CD4-positive, alpha-beta T cell treated with Interleukin-15 for 1 hour (primary cell): ENCODE measurements at regions not wholly inside any gene's neighbourhood (a gene's known extent, or its start where the extent isn't known, plus 50 kb on each side); places are given as distances from the start of the nearest gene placed in this dataset.

Source experiments
- DNase-seq: peaks from one replicate; pipeline ENCODE4 v3.0.0-alpha.2; 2020

- DNase-seq, result no peak
These were observed 1039.9 kb upstream of the POU3F3 start for GRCh38 chr2:103814016-103814415.

GRCh38 chr2:103815731-103816130 is 1038.2 kb upstream of the POU3F3 start:
- DNase-seq, result no peak

- DNase-seq, result no peak
These were observed 1036.2 kb upstream of the POU3F3 start for GRCh38 chr2:103817746-103818145.

DNA sequence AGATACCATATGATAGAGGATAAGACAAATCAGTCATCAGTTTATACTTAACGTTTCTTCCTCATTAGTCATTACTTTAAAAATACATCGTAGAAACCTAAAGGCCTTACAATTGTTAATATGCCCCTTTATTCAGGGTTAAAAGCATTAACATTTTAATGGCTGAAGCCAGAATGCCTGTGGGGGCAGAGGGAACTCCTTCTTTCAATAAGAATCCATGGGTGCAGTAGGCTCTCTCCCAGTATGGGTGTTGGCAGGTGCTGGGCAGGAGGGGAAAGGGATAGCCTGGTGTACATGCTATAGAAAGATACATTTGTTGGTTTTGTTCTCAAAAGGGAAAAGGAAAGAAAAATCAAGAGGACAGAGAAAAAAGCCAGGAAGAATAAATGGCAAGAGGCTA is 1035.7 kb upstream of the POU3F3 start:
- no peak for DNase-seq

DNA sequence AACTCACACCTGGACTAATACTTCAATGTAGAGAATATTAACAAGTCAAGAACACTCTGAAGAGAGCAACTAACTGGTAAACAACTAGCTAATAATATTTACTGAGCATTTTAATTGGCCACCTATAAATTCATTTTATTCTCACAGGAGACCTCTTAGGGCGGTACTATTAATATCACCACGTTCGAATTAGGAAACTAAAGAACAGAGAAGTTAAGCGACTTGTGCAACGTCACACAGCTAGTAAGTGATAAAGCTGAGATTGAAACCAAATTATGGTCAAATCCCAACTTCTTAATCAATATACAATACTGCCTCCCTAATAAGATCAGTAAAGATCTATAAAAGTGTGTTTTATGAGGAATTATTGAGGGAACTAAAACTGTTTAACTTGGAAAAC is 1034.3 kb upstream of the POU3F3 start:
- no peak for DNase-seq

DNA sequence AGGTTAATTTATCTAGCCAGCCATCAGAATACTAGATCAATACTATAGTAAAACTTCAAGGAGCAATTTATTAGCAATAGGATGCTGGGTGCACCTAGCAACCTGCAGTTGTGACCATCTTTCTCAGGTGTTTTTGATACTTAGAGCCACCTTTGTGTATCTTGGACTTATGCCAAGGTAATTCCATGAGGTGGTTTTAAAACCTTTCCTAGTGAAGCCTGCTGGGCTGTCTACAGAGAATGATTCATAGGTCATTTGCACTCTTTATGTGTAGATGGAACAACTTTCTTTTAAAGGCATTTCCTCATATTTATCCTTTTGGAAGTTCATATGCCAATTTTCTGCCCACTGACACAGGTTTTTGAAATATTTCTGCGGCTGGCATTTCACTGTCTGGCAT is 1030.1 kb upstream of the POU3F3 start:
- no peak for DNase-seq

DNA sequence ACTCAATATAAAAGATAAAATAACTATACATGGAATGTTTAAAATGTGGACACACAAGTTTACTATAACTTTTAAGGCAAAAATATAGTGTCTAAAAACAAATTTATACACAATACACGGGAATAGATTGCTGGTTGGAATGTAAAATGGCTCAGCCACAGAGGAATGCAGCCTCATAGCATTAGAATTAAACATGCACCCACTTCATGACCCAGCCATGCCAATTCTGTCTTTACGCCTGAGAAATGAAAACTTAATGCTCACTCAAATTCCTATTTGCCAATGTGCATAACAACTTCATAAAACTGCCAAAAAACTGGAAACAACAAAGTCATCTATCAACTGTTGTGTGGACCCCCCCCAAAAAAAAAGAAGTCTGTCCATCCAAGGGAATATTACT is 1006.6 kb upstream of the POU3F3 start:
- DNase-seq, result no peak

- no peak for DNase-seq
These were observed 994.7 kb upstream of the POU3F3 start for GRCh38 chr2:103859238-103859637.

DNA sequence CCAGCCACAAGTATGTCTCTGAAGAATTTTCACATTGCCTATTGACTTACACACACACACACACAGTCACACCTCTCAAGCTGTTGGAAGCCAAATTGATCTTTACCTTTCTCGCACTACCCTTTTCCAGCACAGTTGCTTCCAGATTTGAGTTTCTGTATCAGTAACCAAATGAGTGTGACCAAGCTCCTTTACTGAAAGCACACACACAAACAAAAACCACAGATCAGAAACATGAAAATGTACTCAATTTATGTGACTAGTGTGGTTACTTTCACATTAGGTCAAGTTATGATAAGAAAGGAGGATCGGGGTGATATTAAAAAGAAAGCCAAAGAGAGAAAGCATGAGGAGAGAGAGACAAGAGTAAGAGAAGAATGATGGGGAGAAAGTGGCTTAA is 993.9 kb upstream of the POU3F3 start:
- DNase-seq, result no peak

GRCh38 chr2:103868396-103868795 is 985.5 kb upstream of the POU3F3 start:
- no peak for DNase-seq

DNA sequence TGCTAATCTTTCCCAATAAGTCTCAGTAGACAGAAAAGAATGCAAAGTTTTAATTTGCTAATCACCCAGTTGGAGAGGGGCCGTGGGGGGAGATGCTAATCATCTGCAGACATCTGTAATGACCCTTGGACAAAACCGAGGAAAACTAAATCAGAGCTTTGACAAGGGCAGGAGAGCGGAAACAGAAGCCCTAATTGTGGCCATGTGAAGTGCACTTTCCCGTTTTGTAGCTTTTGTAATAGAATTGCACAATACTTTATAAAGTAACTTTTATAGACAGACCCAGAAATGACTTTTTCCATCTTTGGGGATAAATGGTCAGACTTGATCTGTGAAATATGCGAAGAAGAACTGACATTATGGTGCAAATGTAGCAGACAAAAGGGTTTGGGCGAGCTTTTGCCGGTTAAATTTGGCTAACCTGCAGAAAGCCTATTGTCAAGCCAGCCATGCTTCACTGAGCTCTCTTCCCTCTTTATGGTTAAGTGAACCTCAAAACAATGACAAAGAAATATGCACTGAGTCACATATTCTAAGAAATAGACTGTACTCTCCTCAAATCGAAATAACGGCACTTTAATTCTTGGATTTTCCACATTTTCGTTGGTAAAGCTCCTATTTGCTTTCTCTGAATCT is 980.1 kb upstream of the POU3F3 start:
- no peak for DNase-seq

- no peak for DNase-seq
These were observed 978.8 kb upstream of the POU3F3 start for GRCh38 chr2:103875131-103875530.

DNA sequence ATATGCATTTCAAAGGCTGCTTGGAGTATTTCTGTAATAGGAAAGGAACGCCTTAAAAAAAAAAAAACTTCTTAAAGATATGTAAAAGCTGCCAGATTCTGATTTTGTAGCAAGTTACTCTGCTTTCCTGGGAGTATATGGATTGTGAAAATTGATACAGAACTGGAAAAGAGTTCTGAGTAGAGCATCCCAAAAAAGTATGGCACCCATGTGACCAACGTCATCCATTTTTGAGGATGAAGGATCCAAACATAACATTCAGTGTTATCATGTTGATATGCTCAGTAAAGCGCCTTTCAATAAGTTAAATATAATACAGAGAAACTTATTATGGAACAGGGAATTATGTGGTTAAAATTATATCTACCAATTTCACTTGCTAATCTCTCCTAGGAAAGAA is 978.4 kb upstream of the POU3F3 start:
- no peak for DNase-seq

DNA sequence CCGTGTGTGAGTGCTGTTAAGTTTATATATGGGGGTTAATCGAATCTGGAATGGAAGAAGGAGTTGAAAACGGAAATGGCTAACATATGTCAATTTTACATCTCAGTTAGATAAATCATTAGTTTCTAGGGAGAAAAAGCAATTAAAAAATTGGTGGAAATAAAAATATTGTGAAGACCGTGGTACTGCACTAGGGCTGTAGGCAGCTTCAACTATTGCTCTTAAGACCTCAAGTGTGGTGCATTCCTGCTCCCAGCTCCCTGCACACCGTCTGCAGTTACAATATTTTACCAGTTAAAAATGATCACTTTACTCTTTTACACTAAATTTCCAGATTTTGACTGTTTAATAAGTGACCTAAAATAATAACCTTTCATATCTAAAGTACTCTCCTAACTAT is 977.3 kb upstream of the POU3F3 start:
- no peak for DNase-seq

DNA sequence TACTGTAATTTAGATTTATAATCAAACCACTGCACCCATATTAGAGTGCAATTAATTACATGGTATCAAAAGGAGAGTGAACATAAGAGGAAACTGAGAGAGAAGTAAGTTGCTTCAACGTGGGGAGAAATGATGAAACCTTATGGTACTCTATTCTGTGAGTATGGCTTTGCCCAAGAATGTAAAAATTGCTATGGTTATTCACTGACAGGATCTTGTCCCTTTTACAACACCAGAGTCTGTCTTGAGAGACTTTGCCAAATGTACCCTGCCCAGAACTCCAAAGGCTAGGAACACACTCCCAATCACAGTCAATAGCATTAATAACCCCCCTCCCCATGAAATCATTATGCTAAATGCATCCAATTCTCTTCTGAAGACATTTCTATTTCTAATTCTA is 974.8 kb upstream of the POU3F3 start:
- no peak for DNase-seq

- no peak for DNase-seq
These were observed 973.7 kb upstream of the POU3F3 start for GRCh38 chr2:103880081-103880834.

DNA sequence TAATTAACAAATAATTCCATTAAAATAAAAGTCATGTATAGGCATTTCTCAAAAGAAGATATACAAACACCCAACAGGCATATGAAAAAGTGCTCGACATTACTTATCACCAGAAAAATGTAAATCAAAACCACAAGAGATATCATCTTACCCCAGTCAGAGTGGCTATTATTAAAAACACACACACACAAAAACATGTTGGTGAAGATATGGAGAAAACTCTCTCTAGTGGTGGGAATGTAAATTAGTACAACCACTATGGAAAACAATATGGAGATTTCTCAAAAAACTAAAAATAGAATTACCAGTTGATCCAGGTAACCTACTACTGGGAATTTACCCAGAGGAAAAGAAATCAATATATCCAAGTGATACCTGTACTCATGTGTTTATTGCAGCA is 966.3 kb upstream of the POU3F3 start:
- no peak for DNase-seq

- no peak for DNase-seq
These were observed 957.7 kb upstream of the POU3F3 start for GRCh38 chr2:103896182-103896581.

DNA sequence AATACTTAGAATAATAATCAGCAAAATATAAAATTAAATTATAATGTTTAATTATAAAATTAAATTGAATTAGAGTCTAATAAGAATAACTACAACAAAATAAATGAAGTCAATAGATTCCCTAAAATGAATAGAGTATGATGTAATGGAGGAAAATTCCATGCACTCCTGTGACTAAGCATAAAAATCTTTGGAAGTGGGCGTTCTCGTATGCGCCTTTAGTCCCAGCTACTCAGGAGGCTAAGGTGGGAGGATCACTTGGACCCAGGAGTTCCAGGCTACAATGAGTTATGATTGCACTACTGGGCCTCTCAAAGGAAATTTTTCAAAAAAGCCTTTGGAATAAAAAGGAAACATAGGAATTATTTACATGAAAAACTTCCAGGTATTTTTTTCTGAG is 955.4 kb upstream of the POU3F3 start:
- no peak for DNase-seq

GRCh38 chr2:103902347-103902746 is 951.6 kb upstream of the POU3F3 start:
- no peak for DNase-seq

GRCh38 chr2:103921161-103921560 is 932.8 kb upstream of the POU3F3 start:
- DNase-seq, result no peak

- DNase-seq, result no peak
These were observed 911.7 kb upstream of the POU3F3 start for GRCh38 chr2:103942199-103942598.

DNA sequence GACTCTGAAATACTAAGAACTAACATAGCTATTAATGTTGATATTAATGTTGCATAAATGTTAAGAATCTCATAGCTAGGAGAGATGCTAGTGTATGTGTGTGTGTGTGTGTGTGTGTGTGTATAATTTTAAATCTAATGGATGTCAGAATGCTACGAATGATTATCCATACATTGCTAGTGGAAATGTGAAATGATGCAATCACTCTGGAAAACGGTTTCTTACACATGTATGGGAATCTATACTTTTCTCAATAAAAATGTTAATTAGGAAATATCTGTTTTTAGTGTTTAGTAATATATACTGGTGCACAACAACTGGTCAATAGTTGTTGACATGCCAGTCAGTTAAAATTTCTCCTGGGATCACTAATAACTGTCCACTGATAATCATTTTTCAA is 908.8 kb upstream of the POU3F3 start:
- no peak for DNase-seq

GRCh38 chr2:103959174-103960128 is 894.5 kb upstream of the POU3F3 start:
- DNase-seq, result no peak
